ENCODE measurements at regions not wholly inside any gene's neighbourhood (a gene's known extent, or its start where the extent isn't known, plus 50 kb on each side); places are given as distances from the start of the nearest gene placed in this dataset.

DNA sequence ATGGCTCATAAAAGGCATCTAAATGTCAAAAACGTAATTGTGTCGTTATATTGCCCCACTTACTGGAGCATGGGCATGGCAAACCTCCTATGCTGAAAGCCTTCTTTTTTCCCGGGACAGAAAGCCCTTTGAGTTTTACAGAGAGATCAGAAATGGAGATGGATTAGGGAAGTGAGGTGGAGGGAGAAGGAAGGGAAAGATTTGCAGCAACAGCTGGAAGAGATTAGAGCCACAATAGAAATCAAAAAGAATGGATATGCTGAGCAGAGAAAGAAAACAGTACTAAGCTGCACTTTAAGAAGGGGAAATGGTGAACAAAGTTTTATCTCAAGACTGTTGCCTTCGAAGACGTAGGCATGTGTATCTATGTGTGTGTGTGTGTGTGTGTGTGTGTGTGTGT is 97.2 kb upstream of the PCGF5 start:
- TF ChIP-seq, protein P1, sequence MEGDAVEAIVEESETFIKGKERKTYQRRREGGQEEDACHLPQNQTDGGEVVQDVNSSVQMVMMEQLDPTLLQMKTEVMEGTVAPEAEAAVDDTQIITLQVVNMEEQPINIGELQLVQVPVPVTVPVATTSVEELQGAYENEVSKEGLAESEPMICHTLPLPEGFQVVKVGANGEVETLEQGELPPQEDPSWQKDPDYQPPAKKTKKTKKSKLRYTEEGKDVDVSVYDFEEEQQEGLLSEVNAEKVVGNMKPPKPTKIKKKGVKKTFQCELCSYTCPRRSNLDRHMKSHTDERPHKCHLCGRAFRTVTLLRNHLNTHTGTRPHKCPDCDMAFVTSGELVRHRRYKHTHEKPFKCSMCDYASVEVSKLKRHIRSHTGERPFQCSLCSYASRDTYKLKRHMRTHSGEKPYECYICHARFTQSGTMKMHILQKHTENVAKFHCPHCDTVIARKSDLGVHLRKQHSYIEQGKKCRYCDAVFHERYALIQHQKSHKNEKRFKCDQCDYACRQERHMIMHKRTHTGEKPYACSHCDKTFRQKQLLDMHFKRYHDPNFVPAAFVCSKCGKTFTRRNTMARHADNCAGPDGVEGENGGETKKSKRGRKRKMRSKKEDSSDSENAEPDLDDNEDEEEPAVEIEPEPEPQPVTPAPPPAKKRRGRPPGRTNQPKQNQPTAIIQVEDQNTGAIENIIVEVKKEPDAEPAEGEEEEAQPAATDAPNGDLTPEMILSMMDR (IDR thresholded peaks at IDR 0.05), result no peak
- no peak for TF ChIP-seq POLR2A (IDR thresholded peaks at IDR 0.05)

All from ovary (tissue), 3 donors.